RWPE1 (cell line): ENCODE measurements at regions not wholly inside any gene's neighbourhood (a gene's known extent, or its start where the extent isn't known, plus 50 kb on each side); places are given as distances from the start of the nearest gene placed in this dataset.

ENCODE experiments used
- CTCF ChIA-PET: fragments of 350-600 bp; sonication (Branson Sonifier 250); formaldehyde crosslinking; extraction: SDS; loops from one replicate; lab custom pipeline; 2021; lab: Yijun Ruan, JAX
- POLR2A ChIA-PET: fragments of 400-600 bp; formaldehyde crosslinking; extraction: SDS; loops from one replicate; lab custom pipeline; 2020; ENCODE audit warnings: antibody characterized with exemption; ENCODE audit not compliant: low non-redundant PET; lab: Yijun Ruan, JAX
- DNase-seq: peaks from one replicate; pipeline ENCODE4 v3.0.0; 2012; ENCODE audit warnings: low spot score
- H3K27ac ChIP-seq: fragments of 450-650 bp; 2 replicates; pipeline ENCODE4 v1.5.1; 2017
- CTCF ChIP-seq: fragments of 450-650 bp; conservative IDR thresholded peaks from 2 replicates; pipeline ENCODE4 v1.5.1; 2017; ENCODE audit warnings: low read depth, mild to moderate bottlenecking

DNA sequence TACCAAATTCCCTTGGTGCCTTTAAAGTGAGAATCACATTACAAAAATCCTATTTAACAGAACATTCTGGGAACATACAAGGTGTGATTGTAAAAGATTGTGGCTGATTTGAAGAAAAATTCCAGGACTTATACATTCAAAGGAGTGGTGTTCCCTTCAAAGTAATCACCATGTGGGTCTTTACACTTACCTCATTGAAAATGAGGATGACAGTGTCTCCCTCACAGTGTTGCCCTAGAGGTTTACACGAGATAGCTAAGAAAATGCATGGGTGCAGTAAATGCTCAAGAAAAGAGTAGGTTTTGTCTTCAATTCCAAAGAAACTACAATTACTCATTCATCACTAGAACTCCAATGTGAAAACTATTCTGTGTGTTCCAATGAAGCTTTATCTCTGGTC lies 331.5 kb downstream of the SLC4A3 start:
- ChIA-PET POLR2A (no interaction called here), CTCF (no interaction called here)
- TF ChIP-seq CTCF: no peak
- no peak overlapping the region for H3K27ac ChIP-seq
- DNase-seq: no peak

DNA sequence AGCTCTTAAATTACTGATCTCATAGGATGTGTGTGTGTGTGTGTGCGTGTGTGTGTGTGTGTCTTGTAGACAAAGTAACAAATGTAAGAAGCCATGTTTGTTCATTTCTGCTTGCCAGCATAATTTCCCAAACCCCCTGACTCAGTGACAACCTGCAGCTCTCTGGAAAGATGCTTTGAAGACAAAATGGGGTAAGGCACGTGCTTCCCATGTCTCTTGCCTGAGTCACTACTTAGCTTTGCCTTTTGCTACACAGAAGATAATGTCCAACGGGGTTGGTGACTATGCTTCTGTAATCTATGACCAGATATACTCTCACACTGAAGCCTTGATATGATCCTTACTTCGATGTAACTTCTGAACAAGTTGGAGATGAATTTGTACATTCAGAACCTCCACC lies 332.0 kb downstream of the SLC4A3 start:
- no peak overlapping the region for H3K27ac ChIP-seq
- no peak for TF ChIP-seq CTCF
- no peak for DNase-seq
- POLR2A ChIA-PET: no interaction called here
- CTCF ChIA-PET: no interaction called here

DNA sequence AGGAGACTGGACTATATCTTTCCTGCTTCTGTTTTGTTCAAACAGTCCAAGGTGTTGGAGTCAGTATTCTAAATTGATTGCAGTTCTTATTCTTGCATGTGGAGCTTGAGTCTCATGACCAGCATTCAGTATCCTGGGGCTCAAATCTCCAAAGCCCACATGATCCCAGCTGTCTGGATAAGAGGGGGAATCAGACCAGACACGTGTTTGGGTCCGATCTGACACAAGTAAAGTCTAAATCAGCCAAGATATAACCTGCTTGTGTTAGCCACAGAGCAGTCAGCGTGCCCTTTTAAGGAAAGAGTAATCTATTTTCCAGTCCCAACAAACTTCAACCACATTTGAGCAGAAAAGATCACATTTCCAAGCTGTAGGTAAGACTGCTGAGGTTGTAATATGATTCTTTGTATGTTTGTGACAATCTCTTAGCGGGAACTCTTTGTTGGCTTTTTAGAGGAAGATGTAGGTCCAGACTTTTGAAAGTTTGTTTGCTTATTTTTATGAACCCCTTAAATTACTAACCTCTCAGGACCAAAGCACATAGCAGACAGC lies 334.6 kb downstream of the SLC4A3 start:
- ChIA-PET CTCF (interaction anchor here (0.7 kb wide), 1 partner anchor 1205 kb away, joined by 5 read pairs; no protein-coding TSS in a partner anchor), POLR2A (no interaction called here)
- no peak for TF ChIP-seq CTCF
- DNase-seq: no peak
- no peak overlapping the region for H3K27ac ChIP-seq

GRCh38 chr2:219962801-219963200 lies 335.4 kb downstream of the SLC4A3 start:
- ChIA-PET POLR2A (no interaction called here), CTCF (no interaction called here)
- H3K27ac ChIP-seq: no peak overlapping the region
- DNase-seq: no peak
- TF ChIP-seq CTCF: no peak

DNA sequence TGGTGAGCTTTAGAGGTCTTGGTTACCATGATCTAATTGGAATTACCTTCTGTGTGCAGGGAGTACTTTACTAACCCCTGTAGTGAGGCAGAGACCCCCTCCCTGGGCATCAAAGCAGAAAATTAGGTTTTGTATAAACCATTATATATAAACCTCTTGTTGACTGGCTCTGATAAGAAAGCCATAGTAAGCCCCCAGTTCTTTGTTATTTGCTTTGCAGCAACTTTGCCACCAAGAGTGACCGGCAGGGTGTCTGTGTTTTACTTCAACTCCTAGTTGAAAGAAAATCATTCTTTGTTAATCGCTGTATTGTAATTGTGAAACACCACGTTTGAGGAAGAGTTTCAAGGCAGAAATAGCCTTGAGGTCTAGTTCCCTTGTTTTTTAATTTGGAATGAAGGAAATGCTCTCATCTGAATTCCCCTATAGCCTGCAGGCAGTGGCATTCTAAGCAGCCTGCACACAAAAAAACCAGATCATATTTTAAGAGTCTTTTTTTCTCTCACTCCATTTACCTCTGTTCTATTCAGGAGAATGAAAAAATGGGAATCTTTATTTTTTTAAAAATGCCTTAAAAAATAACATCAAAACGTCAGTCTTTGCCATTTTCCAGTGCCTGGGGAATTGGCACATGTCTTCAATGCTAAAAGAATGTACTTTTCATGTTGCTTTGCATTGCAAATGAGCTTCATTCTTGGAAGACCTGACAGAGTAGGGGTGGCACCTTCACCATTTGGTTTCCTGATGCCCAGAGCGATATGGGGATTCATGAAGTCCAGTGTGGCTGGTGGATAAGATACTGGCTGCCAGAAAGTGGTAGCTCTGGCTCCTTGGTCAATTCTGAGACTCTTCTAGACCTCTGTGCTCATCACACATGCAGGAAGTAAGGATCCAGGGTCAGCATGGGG lies 338.1 kb downstream of the SLC4A3 start:
- DNase-seq: no peak
- no peak overlapping the region for H3K27ac ChIP-seq
- POLR2A ChIA-PET: no interaction called here

More for the DNA sequence above, 338.1 kb downstream of the SLC4A3 start:
- CTCF ChIA-PET: interaction anchor here (0.7 kb wide), 1 partner anchor 216 kb away, joined by 4 read pairs; no protein-coding TSS in a partner anchor
- TF ChIP-seq CTCF: no peak
